Neural cell (in vitro differentiated cells): ENCODE measurements at regions not wholly inside any gene's neighbourhood (a gene's known extent, or its start where the extent isn't known, plus 50 kb on each side); places are given as distances from the start of the nearest gene placed in this dataset.

ENCODE experiments used
- H2AFZ ChIP-seq: fragments of 200-600, 300-800 bp; sonication (generic), shearing (Covaris generic); 2 replicates; pipeline ENCODE4 v1.6.0; 2014; ENCODE audit warnings: low read depth, mild to moderate bottlenecking, antibody characterized with exemption, low read length, moderate library complexity
- H3F3A ChIP-seq: fragments of 200-600 bp; shearing (Covaris generic); 2 replicates; pipeline ENCODE4 v1.6.1; 2016; ENCODE audit warnings: mild to moderate bottlenecking, moderate library complexity, mixed read lengths, antibody characterized with exemption, low read length; ENCODE audit not compliant: insufficient read depth, poor library complexity, severe bottlenecking
- H3K27ac ChIP-seq: fragments of 200-600, 300-800 bp; sonication (generic), shearing (Covaris generic); 2 replicates; pipeline ENCODE4 v1.5.1; 2014; ENCODE audit warnings: mild to moderate bottlenecking, low read length, moderate library complexity
- H3K27me3 ChIP-seq: fragments of 300-800, 200-600 bp; sonication (generic), shearing (Covaris generic); 2 replicates; pipeline ENCODE4 v1.6.0; 2014; ENCODE audit warnings: mild to moderate bottlenecking, low read depth, low read length, moderate library complexity; ENCODE audit not compliant: insufficient read depth
- H3K36me3 ChIP-seq: fragments of 300-800, 200-600 bp; sonication (generic), shearing (Covaris generic); 2 replicates; pipeline ENCODE4 v1.5.1; 2014; ENCODE audit warnings: mild to moderate bottlenecking, antibody characterized with exemption, low read length, moderate library complexity; ENCODE audit not compliant: insufficient read depth
- H3K4me2 ChIP-seq: fragments of 300-800, 200-600 bp; sonication (generic), shearing (Covaris generic); 2 replicates; pipeline ENCODE4 v1.6.0; 2014; ENCODE audit warnings: mild to moderate bottlenecking, low read length
- H3K4me3 ChIP-seq: fragments of 300-800, 200-600 bp; sonication (generic), shearing (Covaris generic); 2 replicates; pipeline ENCODE4 v1.5.1; 2014; ENCODE audit warnings: mild to moderate bottlenecking, low read length, moderate library complexity
- H3K79me2 ChIP-seq: fragments of 200-600 bp; shearing (Covaris generic); replicated peaks from 2 replicates; pipeline ENCODE4 v1.6.0; 2014; ENCODE audit warnings: mild to moderate bottlenecking, low read length, moderate library complexity; ENCODE audit not compliant: insufficient read depth
- H3K9ac ChIP-seq: fragments of 300-800, 200-600 bp; sonication (generic), shearing (Covaris generic); 2 replicates; pipeline ENCODE4 v1.6.1; 2016; ENCODE audit warnings: mild to moderate bottlenecking, low read length, mixed read lengths
- H3K9me2 ChIP-seq: fragments of 200-600 bp; shearing (Covaris generic); 2 replicates; pipeline ENCODE4 v1.6.1; 2016; ENCODE audit warnings: mild to moderate bottlenecking, low read length, mixed read lengths; ENCODE audit not compliant: insufficient read depth
- H3K9me3 ChIP-seq: fragments of 200-600, 300-800 bp; sonication (generic), shearing (Covaris generic); 2 replicates; pipeline ENCODE4 v1.6.1; 2016; ENCODE audit warnings: mild to moderate bottlenecking, mixed run types, low read length, moderate library complexity, mixed read lengths
- H4K20me1 ChIP-seq: fragments of 200-600 bp; shearing (Covaris generic); 2 replicates; pipeline ENCODE4 v1.6.1; 2016; ENCODE audit warnings: mild to moderate bottlenecking, mixed run types; ENCODE audit not compliant: insufficient read depth
- EP300 ChIP-seq: fragments of 450-650 bp; conservative IDR thresholded peaks from 2 replicates; pipeline ENCODE4 v1.6.1; 2014; ENCODE audit warnings: antibody characterized with exemption, mild to moderate bottlenecking, moderate library complexity; ENCODE audit not compliant: poor library complexity, severe bottlenecking
- EZH2 ChIP-seq: fragments of 200-600, 300-800 bp; shearing (Covaris generic), sonication (generic); IDR thresholded peaks from 2 replicates; pipeline ENCODE4 v1.6.1; 2014; ENCODE audit warnings: antibody characterized with exemption, low read length, borderline replicate concordance, mild to moderate bottlenecking; ENCODE audit not compliant: insufficient read depth, poor library complexity, severe bottlenecking
- MXI1 ChIP-seq: fragments of 450-650 bp; conservative IDR thresholded peaks from 2 replicates; pipeline ENCODE4 v1.6.1; 2014; ENCODE audit warnings: antibody characterized with exemption, mild to moderate bottlenecking; ENCODE audit not compliant: poor library complexity, severe bottlenecking
- POLR2AphosphoS5 ChIP-seq: IDR thresholded peaks from 2 replicates; pipeline ENCODE4 v1.6.1; 2012
- RAD21 ChIP-seq: fragments of 450-650 bp; conservative IDR thresholded peaks from 2 replicates; pipeline ENCODE4 v1.6.1; 2014; ENCODE audit warnings: antibody characterized with exemption, mild to moderate bottlenecking, moderate library complexity
- SMC3 ChIP-seq: fragments of 450-650 bp; conservative IDR thresholded peaks from 2 replicates; pipeline ENCODE4 v1.6.1; 2014; ENCODE audit warnings: antibody characterized with exemption, mild to moderate bottlenecking, moderate library complexity; ENCODE audit not compliant: poor library complexity
- TAF1 ChIP-seq: IDR thresholded peaks from 2 replicates; pipeline ENCODE4 v1.6.1; 2012; ENCODE audit warnings: low read depth
- TF ChIP-seq, protein P1 (sequence below): IDR thresholded peaks from 2 replicates; pipeline ENCODE4 v1.6.1; 2012; ENCODE audit warnings: borderline replicate concordance
- TF ChIP-seq, protein P2 (sequence below): fragments of 450-650 bp; IDR thresholded peaks from 2 replicates; pipeline ENCODE4 v1.5.1; 2014; ENCODE audit warnings: antibody characterized with exemption, mild to moderate bottlenecking, moderate library complexity; ENCODE audit not compliant: poor library complexity, severe bottlenecking

DNA sequence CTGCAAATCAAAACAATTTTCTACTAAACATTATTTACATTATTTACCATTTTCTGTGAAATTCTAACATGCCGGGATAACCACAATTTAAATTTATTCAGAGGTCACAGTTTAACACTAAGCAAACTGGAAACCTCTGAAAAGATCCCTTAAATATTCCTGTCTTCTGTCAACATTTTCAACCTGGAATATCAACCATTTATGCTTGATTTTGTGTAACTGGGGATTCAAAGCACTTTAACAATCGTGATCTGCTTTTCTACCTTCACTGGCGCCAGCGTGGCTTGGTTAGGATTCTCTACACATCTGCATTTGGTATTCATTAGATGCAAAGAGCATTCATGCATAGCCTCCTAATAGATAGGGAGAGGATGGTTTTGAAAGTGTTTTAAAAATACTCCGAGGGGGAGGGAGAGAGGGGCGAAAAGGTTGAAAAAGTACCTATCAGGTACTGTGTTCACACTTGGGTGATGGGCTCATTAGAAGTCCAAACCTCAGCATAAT, 59.9 kb upstream of the RAB12 start:
- Histone ChIP-seq H3K4me3 (peak overlapping the region; percentile 28), H3K79me2 (no peaks in the 10 kb centered on the region), H4K20me1 (no peaks in the 10 kb centered on the region), H3F3A (no peaks in the 10 kb centered on the region), H3K9ac (no peak overlapping the region), H3K27me3 (no peaks in the 10 kb centered on the region), H3K27ac (peak overlapping the region; percentile 56), H3K36me3 (no peaks in the 10 kb centered on the region), H2AFZ (no peak overlapping the region), H3K4me2 (peak overlapping the region; percentile 48), H3K9me3 (no peaks in the 10 kb centered on the region), H3K9me2 (no peaks in the 10 kb centered on the region)
- TF ChIP-seq POLR2AphosphoS5 (peak; percentile 34), SMC3 (no peak)
- TF ChIP-seq, protein P1, sequence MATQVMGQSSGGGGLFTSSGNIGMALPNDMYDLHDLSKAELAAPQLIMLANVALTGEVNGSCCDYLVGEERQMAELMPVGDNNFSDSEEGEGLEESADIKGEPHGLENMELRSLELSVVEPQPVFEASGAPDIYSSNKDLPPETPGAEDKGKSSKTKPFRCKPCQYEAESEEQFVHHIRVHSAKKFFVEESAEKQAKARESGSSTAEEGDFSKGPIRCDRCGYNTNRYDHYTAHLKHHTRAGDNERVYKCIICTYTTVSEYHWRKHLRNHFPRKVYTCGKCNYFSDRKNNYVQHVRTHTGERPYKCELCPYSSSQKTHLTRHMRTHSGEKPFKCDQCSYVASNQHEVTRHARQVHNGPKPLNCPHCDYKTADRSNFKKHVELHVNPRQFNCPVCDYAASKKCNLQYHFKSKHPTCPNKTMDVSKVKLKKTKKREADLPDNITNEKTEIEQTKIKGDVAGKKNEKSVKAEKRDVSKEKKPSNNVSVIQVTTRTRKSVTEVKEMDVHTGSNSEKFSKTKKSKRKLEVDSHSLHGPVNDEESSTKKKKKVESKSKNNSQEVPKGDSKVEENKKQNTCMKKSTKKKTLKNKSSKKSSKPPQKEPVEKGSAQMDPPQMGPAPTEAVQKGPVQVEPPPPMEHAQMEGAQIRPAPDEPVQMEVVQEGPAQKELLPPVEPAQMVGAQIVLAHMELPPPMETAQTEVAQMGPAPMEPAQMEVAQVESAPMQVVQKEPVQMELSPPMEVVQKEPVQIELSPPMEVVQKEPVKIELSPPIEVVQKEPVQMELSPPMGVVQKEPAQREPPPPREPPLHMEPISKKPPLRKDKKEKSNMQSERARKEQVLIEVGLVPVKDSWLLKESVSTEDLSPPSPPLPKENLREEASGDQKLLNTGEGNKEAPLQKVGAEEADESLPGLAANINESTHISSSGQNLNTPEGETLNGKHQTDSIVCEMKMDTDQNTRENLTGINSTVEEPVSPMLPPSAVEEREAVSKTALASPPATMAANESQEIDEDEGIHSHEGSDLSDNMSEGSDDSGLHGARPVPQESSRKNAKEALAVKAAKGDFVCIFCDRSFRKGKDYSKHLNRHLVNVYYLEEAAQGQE: peak; percentile 93

DNA sequence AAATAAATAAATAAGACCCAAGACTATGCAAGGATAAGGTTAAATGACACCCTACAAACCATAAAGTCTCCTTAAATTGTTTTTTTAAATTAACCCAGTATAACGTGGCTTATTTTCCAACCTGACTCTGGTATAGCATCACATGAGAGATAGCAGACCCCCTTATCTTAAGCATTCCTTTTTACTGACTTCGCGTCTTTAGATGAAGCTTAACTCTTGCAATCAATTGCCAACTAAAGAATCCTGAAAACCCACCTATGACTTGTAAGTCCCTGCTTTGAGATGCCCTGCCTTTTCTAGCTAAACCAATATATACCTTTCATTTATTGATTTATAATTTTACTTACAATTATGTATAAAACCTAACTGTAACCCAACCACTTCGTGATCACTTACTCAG, 57.1 kb upstream of the RAB12 start:
- H3K9ac ChIP-seq: no peak overlapping the region
- no peaks in the 10 kb centered on the region for H3K79me2 ChIP-seq
- H3K4me2 ChIP-seq: no peak overlapping the region
- H3K4me3 ChIP-seq: no peak overlapping the region
- H4K20me1 ChIP-seq: no peaks in the 10 kb centered on the region
- H3F3A ChIP-seq: no peaks in the 10 kb centered on the region
- TF ChIP-seq TAF1 (no peak), RAD21 (no peak), SMC3 (no peak), EP300 (no peak), EZH2 (no peak), MXI1 (no peak), POLR2AphosphoS5 (no peak)
- TF ChIP-seq, protein P1: no peak
- TF ChIP-seq, protein P2, sequence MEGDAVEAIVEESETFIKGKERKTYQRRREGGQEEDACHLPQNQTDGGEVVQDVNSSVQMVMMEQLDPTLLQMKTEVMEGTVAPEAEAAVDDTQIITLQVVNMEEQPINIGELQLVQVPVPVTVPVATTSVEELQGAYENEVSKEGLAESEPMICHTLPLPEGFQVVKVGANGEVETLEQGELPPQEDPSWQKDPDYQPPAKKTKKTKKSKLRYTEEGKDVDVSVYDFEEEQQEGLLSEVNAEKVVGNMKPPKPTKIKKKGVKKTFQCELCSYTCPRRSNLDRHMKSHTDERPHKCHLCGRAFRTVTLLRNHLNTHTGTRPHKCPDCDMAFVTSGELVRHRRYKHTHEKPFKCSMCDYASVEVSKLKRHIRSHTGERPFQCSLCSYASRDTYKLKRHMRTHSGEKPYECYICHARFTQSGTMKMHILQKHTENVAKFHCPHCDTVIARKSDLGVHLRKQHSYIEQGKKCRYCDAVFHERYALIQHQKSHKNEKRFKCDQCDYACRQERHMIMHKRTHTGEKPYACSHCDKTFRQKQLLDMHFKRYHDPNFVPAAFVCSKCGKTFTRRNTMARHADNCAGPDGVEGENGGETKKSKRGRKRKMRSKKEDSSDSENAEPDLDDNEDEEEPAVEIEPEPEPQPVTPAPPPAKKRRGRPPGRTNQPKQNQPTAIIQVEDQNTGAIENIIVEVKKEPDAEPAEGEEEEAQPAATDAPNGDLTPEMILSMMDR: no peak
- no peaks in the 10 kb centered on the region for H3K9me2 ChIP-seq
- H3K27me3 ChIP-seq: no peaks in the 10 kb centered on the region
- no peaks in the 10 kb centered on the region for H3K9me3 ChIP-seq
- no peak overlapping the region for H2AFZ ChIP-seq
- no peak overlapping the region for H3K27ac ChIP-seq
- no peaks in the 10 kb centered on the region for H3K36me3 ChIP-seq
